Natural killer cell (primary cell): ENCODE measurements at regions not wholly inside any gene's neighbourhood (a gene's known extent, or its start where the extent isn't known, plus 50 kb on each side); places are given as distances from the start of the nearest gene placed in this dataset.

ENCODE experiments used
- ATAC-seq, 3 donors: fragments of 150-1000 bp in 2 of 3; fragments of 200-7000 bp in 1 of 3; cut with Tn5 transposase; 1 replicate in 1 of 3; 2 replicates in 2 of 3; pipeline ENCODE4 v1.10.0; 2021; ENCODE audit warnings: mild to moderate bottlenecking in 2 of 3, moderate library complexity in 2 of 3
- DNase-seq, 2 donors: peaks; one replicate each; pipeline versions ENCODE4 v3.0.0 to v3.0.0-alpha.2; 2013 to 2021; ENCODE audit warnings: mixed read lengths in 1 of 2
- H3K27ac ChIP-seq: one replicate; pipeline ENCODE4 v1.5.1; 2013; ENCODE audit warnings: mild to moderate bottlenecking, low read length
- H3K27me3 ChIP-seq: one replicate; pipeline ENCODE4 v1.6.1; 2013; ENCODE audit warnings: low read length; ENCODE audit not compliant: control insufficient read depth, insufficient read depth
- H3K36me3 ChIP-seq: one replicate; pipeline ENCODE4 v1.6.1; 2013; ENCODE audit warnings: low read length; ENCODE audit not compliant: control insufficient read depth, insufficient read depth
- H3K4me1 ChIP-seq: one replicate; pipeline ENCODE4 v1.6.1; 2013; ENCODE audit warnings: low read length; ENCODE audit not compliant: control insufficient read depth, insufficient read depth
- H3K4me3 ChIP-seq: one replicate; pipeline ENCODE4 v1.5.1; 2013; ENCODE audit warnings: low read length
- H3K9me3 ChIP-seq: one replicate; pipeline ENCODE4 v1.6.1; 2013; ENCODE audit warnings: low read length; ENCODE audit not compliant: control insufficient read depth, insufficient read depth
- H3K27ac Mint-ChIP-seq, 2 donors: one replicate each; pipeline ENCODE4 v1.8.0; 2022; ENCODE audit warnings: mild to moderate bottlenecking in 2 of 2, mixed read lengths in 2 of 2, moderate library complexity in 1 of 2
- H3K27me3 Mint-ChIP-seq, 2 donors: one replicate each; pipeline ENCODE4 v1.8.0; 2022; ENCODE audit warnings: low read depth in 2 of 2, mixed read lengths in 2 of 2
- H3K36me3 Mint-ChIP-seq: one replicate; pipeline ENCODE4 v1.8.0; 2022; ENCODE audit warnings: mixed read lengths
- H3K4me1 Mint-ChIP-seq, 2 donors: one replicate each; pipeline ENCODE4 v1.8.0; 2022; ENCODE audit warnings: mixed read lengths in 2 of 2
- H3K4me3 Mint-ChIP-seq: one replicate; pipeline ENCODE4 v1.8.0; 2022; ENCODE audit warnings: mild to moderate bottlenecking, moderate library complexity, mixed read lengths
- H3K9me3 Mint-ChIP-seq, 2 donors: one replicate each; pipeline ENCODE4 v1.8.0; 2022; ENCODE audit warnings: mixed read lengths in 2 of 2
- WGBS: methylation state at CpG from one replicate; pipeline ENCODE4 v1.1.7; 2013; ENCODE audit warnings: missing lambda C conversion rate; ENCODE audit not compliant: insufficient coverage; 5-methylcytosine and 5-hydroxymethylcytosine counted together
- intact Hi-C: fragments of 100-400 bp; cut with micrococcal nuclease; formaldehyde crosslinking; loops from one replicate; pipeline ENCODE4 v1.14.2; 2022
- TF ChIP-seq, protein P1 (sequence below): fragments of 200-600 bp; IDR thresholded peaks from one replicate; pipeline ENCODE4 v1.8.0; 2022; ENCODE audit warnings: antibody characterized with exemption

GRCh38 chr16:80902306-80903110 lies 98.1 kb upstream of the CDYL2 start:
- DNase-seq (no peak), ATAC-seq (no peak)
- H3K4me3 Mint-ChIP-seq = no peak overlapping the region
- H3K9me3 Mint-ChIP-seq = no peaks in the 10 kb centered on the region
- 92% methylated on average over 15 of the region's 15 CpGs for WGBS
- Histone ChIP-seq H3K27me3 (no peaks in the 10 kb centered on the region), H3K4me1 (no peaks in the 10 kb centered on the region), H3K27ac (no peak overlapping the region), H3K4me3 (no peak overlapping the region), H3K36me3 (no peaks in the 10 kb centered on the region), H3K9me3 (no peaks in the 10 kb centered on the region)
- H3K4me1 Mint-ChIP-seq = no peaks in the 10 kb centered on the region
- H3K36me3 Mint-ChIP-seq = no peaks in the 10 kb centered on the region
- H3K27me3 Mint-ChIP-seq = no peaks in the 10 kb centered on the region
- TF ChIP-seq, protein P1, sequence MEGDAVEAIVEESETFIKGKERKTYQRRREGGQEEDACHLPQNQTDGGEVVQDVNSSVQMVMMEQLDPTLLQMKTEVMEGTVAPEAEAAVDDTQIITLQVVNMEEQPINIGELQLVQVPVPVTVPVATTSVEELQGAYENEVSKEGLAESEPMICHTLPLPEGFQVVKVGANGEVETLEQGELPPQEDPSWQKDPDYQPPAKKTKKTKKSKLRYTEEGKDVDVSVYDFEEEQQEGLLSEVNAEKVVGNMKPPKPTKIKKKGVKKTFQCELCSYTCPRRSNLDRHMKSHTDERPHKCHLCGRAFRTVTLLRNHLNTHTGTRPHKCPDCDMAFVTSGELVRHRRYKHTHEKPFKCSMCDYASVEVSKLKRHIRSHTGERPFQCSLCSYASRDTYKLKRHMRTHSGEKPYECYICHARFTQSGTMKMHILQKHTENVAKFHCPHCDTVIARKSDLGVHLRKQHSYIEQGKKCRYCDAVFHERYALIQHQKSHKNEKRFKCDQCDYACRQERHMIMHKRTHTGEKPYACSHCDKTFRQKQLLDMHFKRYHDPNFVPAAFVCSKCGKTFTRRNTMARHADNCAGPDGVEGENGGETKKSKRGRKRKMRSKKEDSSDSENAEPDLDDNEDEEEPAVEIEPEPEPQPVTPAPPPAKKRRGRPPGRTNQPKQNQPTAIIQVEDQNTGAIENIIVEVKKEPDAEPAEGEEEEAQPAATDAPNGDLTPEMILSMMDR = no peak
- no peak overlapping the region for H3K27ac Mint-ChIP-seq
- intact Hi-C loops = no loop called here

- H3K4me1 Mint-ChIP-seq = no peaks in the 10 kb centered on the region
- Histone ChIP-seq H3K27ac (no peak overlapping the region), H3K4me1 (no peaks in the 10 kb centered on the region), H3K36me3 (no peaks in the 10 kb centered on the region), H3K4me3 (no peak overlapping the region), H3K9me3 (no peaks in the 10 kb centered on the region), H3K27me3 (no peaks in the 10 kb centered on the region)
- intact Hi-C loops = no loop called here
- no peak for ATAC-seq
- H3K4me3 Mint-ChIP-seq = no peak overlapping the region
- H3K36me3 Mint-ChIP-seq = no peaks in the 10 kb centered on the region
- no peak overlapping the region for H3K27ac Mint-ChIP-seq
- H3K9me3 Mint-ChIP-seq = no peaks in the 10 kb centered on the region
- TF ChIP-seq, protein P1 = no peak
- 86% methylated on average over 8 of the region's 8 CpGs for WGBS
- no peaks in the 10 kb centered on the region for H3K27me3 Mint-ChIP-seq
- no peak for DNase-seq
Measured at GRCh38 chr16:80900593-80900954, 96.2 kb upstream of the CDYL2 start.

GRCh38 chr16:80899809-80900592 lies 95.6 kb upstream of the CDYL2 start:
- ATAC-seq (no peak), DNase-seq (no peak)
- WGBS = 81% methylated on average over 11 of the region's 11 CpGs
- Histone ChIP-seq H3K27me3 (no peaks in the 10 kb centered on the region), H3K36me3 (no peaks in the 10 kb centered on the region), H3K9me3 (no peaks in the 10 kb centered on the region), H3K27ac (no peak overlapping the region), H3K4me1 (no peaks in the 10 kb centered on the region), H3K4me3 (no peak overlapping the region)
- Mint-ChIP-seq H3K4me3 (no peak overlapping the region), H3K4me1 (no peaks in the 10 kb centered on the region), H3K27me3 (no peaks in the 10 kb centered on the region), H3K9me3 (no peaks in the 10 kb centered on the region), H3K27ac (no peak overlapping the region), H3K36me3 (no peaks in the 10 kb centered on the region)
- intact Hi-C loops = no loop called here
- TF ChIP-seq, protein P1 = no peak
